HG02798 (cell line): ENCODE measurements at regions not wholly inside any gene's neighbourhood (a gene's known extent, or its start where the extent isn't known, plus 50 kb on each side); places are given as distances from the start of the nearest gene placed in this dataset.
"Not testable (repeated sequence)": the region's sequence is repeated elsewhere in the genome, so short reads cannot be mapped to it uniquely, and the experiment has no call there.

Experiments used
- ATAC-seq: cut with Tn5 transposase; IDR thresholded peaks from one replicate; pipeline ENCODE4 v1.9.1; 2021; ENCODE audit warnings: mild to moderate bottlenecking; ENCODE audit not compliant: unreplicated experiment, poor library complexity

DNA sequence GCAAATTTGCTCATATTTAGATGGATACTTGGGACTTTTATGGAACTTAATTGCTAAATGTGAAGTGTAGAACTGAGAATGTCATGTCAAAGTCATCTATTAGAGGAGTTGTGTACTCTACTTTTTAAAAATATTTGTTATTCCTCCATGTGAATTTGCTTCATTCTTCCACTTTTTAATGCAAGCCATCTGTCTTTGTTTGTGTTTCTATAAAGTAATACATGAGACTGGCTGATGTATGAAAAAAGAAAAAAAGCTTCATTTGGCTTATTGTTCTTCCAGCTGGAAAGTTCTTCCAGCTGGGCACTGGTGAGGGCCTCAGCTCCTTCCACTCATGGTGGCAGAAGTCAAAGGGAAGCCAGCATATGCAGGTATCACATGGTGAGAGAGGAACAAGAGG lies 114.6 kb upstream of the GRID2 start:
- ATAC-seq: no peak

DNA sequence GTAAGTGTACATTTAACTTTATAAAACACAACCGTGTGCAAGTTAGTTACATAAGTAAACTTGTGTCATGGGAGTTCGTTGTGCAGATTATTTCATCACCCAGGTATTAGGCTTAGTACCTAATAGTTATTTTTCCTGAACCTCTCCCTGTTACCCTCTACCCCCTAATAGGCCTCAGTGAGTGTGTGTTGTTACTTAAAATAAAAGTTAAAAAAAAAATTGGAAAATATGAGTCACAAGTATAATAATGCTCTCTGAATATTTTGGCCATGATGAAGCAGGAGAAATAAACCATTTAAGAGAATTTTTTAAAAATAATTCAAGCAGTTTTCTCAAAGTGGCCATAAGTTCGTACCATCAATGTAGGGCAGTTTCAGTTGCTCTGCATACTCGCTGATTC lies 105.1 kb upstream of the GRID2 start:
- no peak for ATAC-seq

- no peak for ATAC-seq
Measured at GRCh38 chr4:92199135-92199534, 104.6 kb upstream of the GRID2 start.

DNA sequence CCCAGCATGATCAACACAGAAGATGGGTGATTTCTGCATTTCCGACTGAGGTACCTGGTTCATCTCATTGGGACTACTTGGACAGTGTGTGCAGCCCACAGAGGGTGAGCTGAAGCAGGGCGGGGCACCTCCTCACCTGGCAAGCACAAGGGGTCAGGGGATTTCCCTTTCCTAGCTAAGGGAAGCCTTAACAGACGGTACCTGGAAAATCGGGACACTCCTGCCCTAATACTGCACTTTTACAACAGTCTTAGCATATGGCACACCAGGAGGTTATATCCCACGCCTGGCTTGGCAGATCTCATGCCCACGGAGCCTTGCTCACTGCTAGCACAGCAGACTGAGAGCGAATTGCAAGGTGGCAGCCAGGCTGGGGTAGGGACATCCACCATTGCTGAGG lies 92.9 kb upstream of the GRID2 start:
- no peak for ATAC-seq

- ATAC-seq: no peak
Measured at GRCh38 chr4:92215476-92215875, 88.3 kb upstream of the GRID2 start.

DNA sequence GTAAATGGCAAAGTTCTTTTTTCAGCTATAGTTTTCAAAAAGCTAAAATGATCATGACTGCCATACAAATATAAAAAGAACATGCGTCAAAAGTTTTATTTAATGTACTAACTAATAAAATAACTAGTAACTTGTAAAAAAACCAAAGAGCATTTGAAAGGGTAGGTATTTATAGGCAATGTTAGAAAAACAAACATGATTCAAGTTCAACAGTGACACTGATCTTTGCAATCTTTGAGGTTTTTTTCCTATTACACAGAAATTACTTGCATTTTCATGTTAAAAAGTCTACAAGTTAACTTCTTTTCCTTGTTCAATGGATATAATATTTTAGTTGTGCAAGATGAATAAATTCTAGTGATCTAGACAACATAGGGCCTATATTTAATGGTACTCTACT lies 72.3 kb upstream of the GRID2 start:
- no peak for ATAC-seq

DNA sequence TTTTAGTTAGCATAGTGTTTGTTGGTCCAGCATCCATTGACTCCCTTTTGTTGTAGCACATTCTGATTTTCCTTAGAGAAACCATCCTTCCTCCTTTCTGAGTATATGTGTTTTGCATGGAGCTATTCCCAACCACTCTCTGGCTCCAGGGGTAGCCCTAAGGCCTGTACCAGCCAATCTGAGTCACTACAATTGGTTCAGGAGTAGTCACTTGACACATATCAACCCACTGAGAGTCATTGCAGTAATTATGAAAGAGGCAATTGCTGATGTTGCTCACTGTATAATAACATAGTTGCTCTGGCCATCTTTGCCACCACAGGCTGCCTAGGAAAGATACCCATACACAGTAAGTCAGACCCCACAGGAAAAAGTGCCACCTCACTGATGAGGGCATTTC lies 71.2 kb upstream of the GRID2 start:
- no peak for ATAC-seq

- ATAC-seq: no peak
Measured at GRCh38 chr4:92234393-92235176, 69.2 kb upstream of the GRID2 start.

GRCh38 chr4:92235731-92236130 lies 68.0 kb upstream of the GRID2 start:
- ATAC-seq: no peak

- ATAC-seq: no peak
Measured at GRCh38 chr4:92236877-92237276, 66.9 kb upstream of the GRID2 start.

DNA sequence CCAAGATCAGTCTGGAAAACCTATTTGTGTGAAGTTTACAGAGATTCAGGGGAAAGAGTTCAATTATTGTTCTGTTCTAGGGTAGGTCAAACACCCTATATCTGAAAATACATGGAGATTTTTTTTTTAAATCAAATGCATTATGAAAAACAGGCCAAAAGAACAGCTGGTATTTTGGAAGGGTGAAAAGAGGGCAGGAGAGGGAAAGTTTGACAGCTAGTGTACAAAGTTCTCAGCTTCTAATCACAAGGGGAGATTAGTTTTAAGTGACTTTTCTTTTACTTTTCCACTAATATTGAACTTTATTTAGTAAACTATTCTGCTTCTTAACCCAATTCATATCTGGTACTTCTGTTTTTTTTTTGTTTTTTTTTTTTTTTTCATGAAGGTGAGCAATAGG lies 66.2 kb upstream of the GRID2 start:
- ATAC-seq: no peak

DNA sequence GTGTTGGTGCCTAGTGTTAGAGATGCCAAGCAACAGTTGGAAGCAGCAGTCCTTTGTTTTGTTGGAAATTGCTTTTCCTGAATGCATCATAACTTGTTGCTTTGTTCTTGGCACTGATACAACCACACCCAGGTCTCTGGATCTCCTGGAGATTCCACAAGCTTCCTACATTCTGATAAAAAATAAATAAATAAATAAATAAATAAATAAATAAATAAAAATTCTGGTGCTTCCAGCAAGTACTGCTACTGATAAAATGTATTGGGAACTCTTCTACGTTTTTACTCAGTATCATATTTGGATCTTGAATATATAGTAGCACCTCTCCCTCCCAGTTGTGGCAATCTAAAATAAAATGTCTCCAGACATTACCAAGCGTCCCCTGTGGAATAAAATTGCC lies 62.7 kb upstream of the GRID2 start:
- ATAC-seq: no peak

- ATAC-seq: no peak
Measured at GRCh38 chr4:92246384-92246783, 57.4 kb upstream of the GRID2 start.

DNA sequence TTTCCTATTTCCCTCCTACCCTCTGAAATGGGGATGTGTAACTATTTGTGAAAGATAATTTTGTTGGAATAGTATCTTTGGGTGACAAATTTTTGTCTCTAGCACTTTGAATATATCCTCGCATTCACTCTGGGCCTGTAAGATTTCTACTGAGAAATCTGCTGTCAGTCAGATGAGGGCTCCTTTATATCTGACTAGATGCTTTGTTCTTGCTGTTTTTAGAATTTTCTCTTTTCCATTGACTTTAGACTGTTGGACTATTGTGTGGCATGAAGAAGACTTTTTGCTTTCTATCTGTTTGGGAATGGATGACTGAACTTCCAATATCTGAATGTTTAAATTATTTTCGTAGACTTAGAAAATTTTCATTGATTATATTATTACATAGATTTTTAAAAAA lies 54.2 kb upstream of the GRID2 start:
- ATAC-seq: no peak

DNA sequence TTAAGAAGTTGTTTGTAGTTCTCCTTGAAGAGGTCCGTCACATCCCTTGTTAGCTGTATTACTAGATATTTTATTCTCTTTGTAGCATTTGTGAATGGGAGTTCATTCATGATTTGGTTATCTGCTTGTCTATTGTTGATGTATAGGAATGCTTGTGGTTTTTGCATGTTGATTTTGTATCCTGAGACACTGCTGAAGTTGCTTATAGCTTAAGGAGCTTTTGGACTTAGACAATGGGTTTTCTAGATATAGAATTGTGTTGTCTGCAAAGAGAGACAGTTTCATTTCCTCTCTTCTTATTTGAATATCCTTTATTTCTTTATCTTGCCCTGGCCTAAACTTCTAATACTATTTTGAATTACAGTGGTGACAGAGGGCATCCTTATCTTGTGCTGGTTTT lies 52.1 kb upstream of the GRID2 start:
- ATAC-seq: no peak

- not testable (repeated sequence) for ATAC-seq
Measured at GRCh38 chr4:92252358-92252757, 51.4 kb upstream of the GRID2 start.

DNA sequence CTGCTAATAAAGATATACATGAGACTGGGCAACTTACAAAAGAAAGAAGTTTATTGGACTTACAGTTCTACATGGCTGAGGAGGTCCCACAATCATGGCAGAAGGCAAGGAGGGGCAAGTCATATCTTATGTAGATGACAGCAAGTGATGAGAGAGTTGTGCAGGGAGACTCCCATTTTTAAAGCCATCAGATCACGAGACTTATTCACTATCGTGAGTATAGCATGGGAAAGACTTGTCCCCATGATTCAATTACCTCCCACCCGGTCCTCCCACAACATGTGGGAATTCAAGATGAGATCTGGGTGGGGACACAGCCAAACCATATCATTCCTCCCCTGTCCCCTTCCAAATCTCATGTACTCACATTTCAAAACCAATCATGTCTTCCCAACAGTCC lies 50.9 kb upstream of the GRID2 start:
- ATAC-seq: no peak

DNA sequence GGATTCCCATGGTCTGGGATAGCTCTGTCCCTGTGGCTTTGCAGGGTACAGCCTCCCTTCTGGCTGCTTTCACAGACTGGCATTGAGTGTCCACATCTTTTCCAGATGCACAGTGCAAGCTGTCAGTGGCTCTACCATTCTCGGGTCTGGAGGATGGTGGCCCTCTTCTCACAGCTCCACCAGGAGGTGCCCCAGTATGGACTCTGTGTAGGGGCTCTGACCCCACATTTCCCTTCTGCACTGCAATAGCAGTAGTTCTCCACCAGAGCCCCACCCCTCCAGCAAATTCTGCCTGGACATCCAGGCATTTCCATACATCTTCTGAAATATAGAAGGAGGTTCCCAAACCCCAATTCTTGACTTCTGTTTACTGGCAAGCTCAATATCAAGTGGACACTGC lies 50.2 kb upstream of the GRID2 start:
- ATAC-seq: no peak
